ENCODE measurements at regions not wholly inside any gene's neighbourhood (a gene's known extent, or its start where the extent isn't known, plus 50 kb on each side); places are given as distances from the start of the nearest gene placed in this dataset.
"Not testable (repeated sequence)": the region's sequence is repeated elsewhere in the genome, so short reads cannot be mapped to it uniquely, and the experiment has no call there.

GRCh38 chr5:63894690-63895089, 67.6 kb downstream of the HTR1A start:
- DNase-seq: no peak

GRCh38 chr5:63878788-63879187, 83.5 kb downstream of the HTR1A start:
- DNase-seq: no peak

GRCh38 chr5:63877961-63878360, 84.3 kb downstream of the HTR1A start:
- no peak for DNase-seq

GRCh38 chr5:63860379-63860778, 101.9 kb downstream of the HTR1A start:
- no peak for DNase-seq

- DNase-seq: no peak
Observed at GRCh38 chr5:63854076-63854475, 108.2 kb downstream of the HTR1A start.

GRCh38 chr5:63843190-63843589, 119.1 kb downstream of the HTR1A start:
- DNase-seq: no peak

- no peak for DNase-seq
Observed at GRCh38 chr5:63837437-63837836, 124.8 kb downstream of the HTR1A start.

- DNase-seq: no peak
Observed at GRCh38 chr5:63831381-63831780, 130.9 kb downstream of the HTR1A start.

GRCh38 chr5:63825984-63826383, 136.3 kb downstream of the HTR1A start:
- DNase-seq: no peak

- no peak for DNase-seq
Observed at GRCh38 chr5:63823583-63823982, 138.7 kb downstream of the HTR1A start.

GRCh38 chr5:63822614-63823013, 139.6 kb downstream of the HTR1A start:
- no peak for DNase-seq

GRCh38 chr5:63820577-63820976, 141.7 kb downstream of the HTR1A start:
- DNase-seq: no peak

- DNase-seq: no peak
Observed at GRCh38 chr5:63812693-63813092, 149.6 kb downstream of the HTR1A start.

- no peak for DNase-seq
Observed at GRCh38 chr5:63811961-63812360, 150.3 kb downstream of the HTR1A start.

- DNase-seq: no peak
Observed at GRCh38 chr5:63811286-63811685, 151.0 kb downstream of the HTR1A start.

GRCh38 chr5:63805151-63805550, 157.1 kb downstream of the HTR1A start:
- DNase-seq: no peak

- no peak for DNase-seq
Observed at GRCh38 chr5:63803165-63803564, 159.1 kb downstream of the HTR1A start.

- DNase-seq: no peak
Observed at GRCh38 chr5:63794979-63795378, 167.3 kb downstream of the HTR1A start.

GRCh38 chr5:63794296-63794695, 167.9 kb downstream of the HTR1A start:
- no peak for DNase-seq

GRCh38 chr5:63774939-63775338, 187.3 kb downstream of the HTR1A start:
- no peak for DNase-seq

- DNase-seq: no peak
Observed at GRCh38 chr5:63768221-63768620, 194.0 kb downstream of the HTR1A start.

GRCh38 chr5:63760965-63761364, 201.3 kb downstream of the HTR1A start:
- no peak for DNase-seq

GRCh38 chr5:63743096-63743798, 219.0 kb downstream of the HTR1A start:
- DNase-seq: no peak

GRCh38 chr5:63732880-63733279, 229.4 kb downstream of the HTR1A start:
- not testable (repeated sequence) for DNase-seq

GRCh38 chr5:63727583-63727982, 234.7 kb downstream of the HTR1A start:
- DNase-seq: no peak
